Progenitor cell of endocrine pancreas (in vitro differentiated cells): ENCODE measurements at regions not wholly inside any gene's neighbourhood (a gene's known extent, or its start where the extent isn't known, plus 50 kb on each side); places are given as distances from the start of the nearest gene placed in this dataset.

Experiments
- DNase-seq: peaks from one replicate; pipeline ENCODE4 v3.0.0; 2021; ENCODE audit warnings: low spot score; ENCODE audit not compliant: unreplicated experiment
- H3K27ac Mint-ChIP-seq: 2 replicates; pipeline ENCODE4 v1.8.0; 2021; ENCODE audit warnings: mild to moderate bottlenecking, moderate library complexity, mixed read lengths
- H3K27me3 Mint-ChIP-seq: 2 replicates; pipeline ENCODE4 v1.8.0; 2021; ENCODE audit warnings: mixed read lengths
- H3K36me3 Mint-ChIP-seq: 2 replicates; pipeline ENCODE4 v1.8.0; 2022; ENCODE audit warnings: mixed read lengths; ENCODE audit not compliant: insufficient read depth
- H3K4me1 Mint-ChIP-seq: 2 replicates; pipeline ENCODE4 v1.8.0; 2021; ENCODE audit warnings: low read depth, mixed read lengths
- H3K4me3 Mint-ChIP-seq: 2 replicates; pipeline ENCODE4 v1.8.0; 2021; ENCODE audit warnings: low read depth, mild to moderate bottlenecking, moderate library complexity, mixed read lengths
- H3K9me3 Mint-ChIP-seq: 2 replicates; pipeline ENCODE4 v1.8.0; 2021; ENCODE audit warnings: low read depth, mixed read lengths
- TF ChIP-seq, protein P1 (sequence below): fragments of 200-600 bp; sonication (generic); IDR thresholded peaks from one replicate; pipeline ENCODE4 v1.5.0; 2021; ENCODE audit warnings: antibody characterized with exemption, mild to moderate bottlenecking; ENCODE audit not compliant: unreplicated experiment

GRCh38 chr6:63491119-63491518 lies 81.2 kb upstream of the LOC128125822 start:
- Mint-ChIP-seq H3K27ac (no peak overlapping the region), H3K4me1 (no peaks in the 10 kb centered on the region), H3K27me3 (no peaks in the 10 kb centered on the region), H3K9me3 (no peaks in the 10 kb centered on the region), H3K36me3 (no peaks in the 10 kb centered on the region), H3K4me3 (no peak overlapping the region)
- DNase-seq: no peak
- TF ChIP-seq, protein P1, sequence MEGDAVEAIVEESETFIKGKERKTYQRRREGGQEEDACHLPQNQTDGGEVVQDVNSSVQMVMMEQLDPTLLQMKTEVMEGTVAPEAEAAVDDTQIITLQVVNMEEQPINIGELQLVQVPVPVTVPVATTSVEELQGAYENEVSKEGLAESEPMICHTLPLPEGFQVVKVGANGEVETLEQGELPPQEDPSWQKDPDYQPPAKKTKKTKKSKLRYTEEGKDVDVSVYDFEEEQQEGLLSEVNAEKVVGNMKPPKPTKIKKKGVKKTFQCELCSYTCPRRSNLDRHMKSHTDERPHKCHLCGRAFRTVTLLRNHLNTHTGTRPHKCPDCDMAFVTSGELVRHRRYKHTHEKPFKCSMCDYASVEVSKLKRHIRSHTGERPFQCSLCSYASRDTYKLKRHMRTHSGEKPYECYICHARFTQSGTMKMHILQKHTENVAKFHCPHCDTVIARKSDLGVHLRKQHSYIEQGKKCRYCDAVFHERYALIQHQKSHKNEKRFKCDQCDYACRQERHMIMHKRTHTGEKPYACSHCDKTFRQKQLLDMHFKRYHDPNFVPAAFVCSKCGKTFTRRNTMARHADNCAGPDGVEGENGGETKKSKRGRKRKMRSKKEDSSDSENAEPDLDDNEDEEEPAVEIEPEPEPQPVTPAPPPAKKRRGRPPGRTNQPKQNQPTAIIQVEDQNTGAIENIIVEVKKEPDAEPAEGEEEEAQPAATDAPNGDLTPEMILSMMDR: no peak

DNA sequence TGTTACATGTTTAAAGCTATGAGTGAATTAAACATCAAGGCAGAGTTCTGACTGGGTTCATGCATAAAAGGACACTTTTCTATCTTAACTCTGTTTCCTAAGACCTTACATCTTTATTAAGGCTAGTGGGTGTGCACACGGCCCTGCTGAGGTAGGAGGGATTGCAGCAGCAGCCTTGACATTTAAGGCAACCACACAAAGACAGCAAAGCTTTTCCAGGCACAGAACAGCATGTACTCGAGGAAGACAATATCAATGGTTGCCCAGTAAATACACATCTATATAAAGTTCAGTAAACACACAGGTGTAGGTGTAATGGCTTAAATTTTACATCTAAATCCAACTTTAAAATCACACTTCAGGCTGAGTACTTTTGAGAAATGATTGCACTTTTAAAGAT lies 79.8 kb upstream of the LOC128125822 start:
- H3K36me3 Mint-ChIP-seq: no peaks in the 10 kb centered on the region
- no peak for DNase-seq
- TF ChIP-seq, protein P1: no peak

GRCh38 chr6:63493557-63493956 lies 78.7 kb upstream of the LOC128125822 start:
- Mint-ChIP-seq H3K4me1 (peaks cover 3% of the 10 kb centered on the region), H3K27me3 (no peaks in the 10 kb centered on the region), H3K4me3 (no peak overlapping the region), H3K36me3 (no peaks in the 10 kb centered on the region), H3K9me3 (no peaks in the 10 kb centered on the region), H3K27ac (no peak overlapping the region)
- TF ChIP-seq, protein P1: no peak
- no peak for DNase-seq

More for the DNA sequence above, 79.8 kb upstream of the LOC128125822 start:
- Mint-ChIP-seq H3K27me3 (no peaks in the 10 kb centered on the region), H3K9me3 (no peaks in the 10 kb centered on the region), H3K4me3 (no peak overlapping the region), H3K4me1 (no peaks in the 10 kb centered on the region), H3K27ac (no peak overlapping the region)

- Mint-ChIP-seq H3K4me3 (no peak overlapping the region), H3K27ac (no peak overlapping the region), H3K9me3 (no peaks in the 10 kb centered on the region), H3K36me3 (no peaks in the 10 kb centered on the region), H3K27me3 (no peaks in the 10 kb centered on the region), H3K4me1 (peaks cover 3% of the 10 kb centered on the region)
- no peak for DNase-seq
- TF ChIP-seq, protein P1: no peak
Measured at GRCh38 chr6:63496361-63496804, 75.9 kb upstream of the LOC128125822 start.

- Mint-ChIP-seq H3K4me1 (peaks cover 3% of the 10 kb centered on the region), H3K9me3 (no peaks in the 10 kb centered on the region), H3K36me3 (no peaks in the 10 kb centered on the region), H3K4me3 (no peak overlapping the region), H3K27me3 (no peaks in the 10 kb centered on the region), H3K27ac (no peak overlapping the region)
- TF ChIP-seq, protein P1: no peak
- no peak for DNase-seq
Measured at GRCh38 chr6:63502156-63502555, 70.1 kb upstream of the LOC128125822 start.
